Duodenal mucosa (tissue), 2 donors: ENCODE measurements at regions not wholly inside any gene's neighbourhood (a gene's known extent, or its start where the extent isn't known, plus 50 kb on each side); places are given as distances from the start of the nearest gene placed in this dataset.

Source experiments
- H3K27ac ChIP-seq: one replicate; pipeline ENCODE4 v1.7.0; 2013; ENCODE audit warnings: low read depth, low read length
- H3K27me3 ChIP-seq, 2 donors: one replicate each; pipeline ENCODE4 v1.7.0; 2013; ENCODE audit warnings: low read length in 2 of 2, control low read depth in 1 of 2; ENCODE audit not compliant: insufficient read depth in 2 of 2, control insufficient read depth in 1 of 2
- H3K36me3 ChIP-seq, 2 donors: one replicate each; pipeline ENCODE4 v1.7.0; 2013; ENCODE audit warnings: low read length in 2 of 2, control low read depth in 1 of 2; ENCODE audit not compliant: insufficient read depth in 2 of 2, control insufficient read depth in 1 of 2
- H3K4me1 ChIP-seq, 2 donors: one replicate each; pipeline ENCODE4 v1.7.0; 2013; ENCODE audit warnings: low read length in 2 of 2, control low read depth in 1 of 2; ENCODE audit not compliant: insufficient read depth in 2 of 2, control insufficient read depth in 1 of 2
- H3K4me3 ChIP-seq, 2 donors: one replicate each; pipeline ENCODE4 v1.7.0; 2013; ENCODE audit warnings: low read length in 2 of 2, low read depth in 1 of 2
- H3K9ac ChIP-seq, 2 donors: one replicate each; pipeline ENCODE4 v1.7.0; 2013; ENCODE audit warnings: low read length in 2 of 2, low read depth in 1 of 2
- H3K9me3 ChIP-seq, 2 donors: one replicate each; pipeline ENCODE4 v1.7.0; 2013; ENCODE audit warnings: low read length in 2 of 2, control low read depth in 1 of 2; ENCODE audit not compliant: control insufficient read depth in 1 of 2

DNA sequence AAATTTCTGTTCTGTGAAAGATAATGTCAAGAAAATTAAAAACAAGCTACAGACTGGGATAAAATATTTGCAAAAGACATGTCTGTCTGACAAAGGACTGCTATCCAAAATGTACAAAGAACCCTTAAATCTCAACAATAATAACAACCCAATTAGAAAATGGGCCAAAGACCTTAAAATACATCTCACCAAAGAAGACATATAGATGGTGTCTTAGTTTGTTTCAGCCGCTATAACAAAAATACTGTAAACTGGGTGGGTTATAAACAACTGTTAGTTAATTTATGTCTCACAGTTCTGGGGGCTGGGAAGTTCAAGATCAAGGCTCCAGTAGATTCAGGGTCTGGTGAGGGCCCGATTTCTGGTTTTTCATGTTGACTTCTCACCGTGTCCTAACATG is 106.2 kb upstream of the AGTR1 start:
- Histone ChIP-seq H3K27ac (no peak overlapping the region), H3K27me3 (no peaks in the 10 kb centered on the region), H3K9ac (no peak overlapping the region), H3K4me1 (no peaks in the 10 kb centered on the region), H3K9me3 (no peaks in the 10 kb centered on the region), H3K36me3 (no peaks in the 10 kb centered on the region), H3K4me3 (no peak overlapping the region)

DNA sequence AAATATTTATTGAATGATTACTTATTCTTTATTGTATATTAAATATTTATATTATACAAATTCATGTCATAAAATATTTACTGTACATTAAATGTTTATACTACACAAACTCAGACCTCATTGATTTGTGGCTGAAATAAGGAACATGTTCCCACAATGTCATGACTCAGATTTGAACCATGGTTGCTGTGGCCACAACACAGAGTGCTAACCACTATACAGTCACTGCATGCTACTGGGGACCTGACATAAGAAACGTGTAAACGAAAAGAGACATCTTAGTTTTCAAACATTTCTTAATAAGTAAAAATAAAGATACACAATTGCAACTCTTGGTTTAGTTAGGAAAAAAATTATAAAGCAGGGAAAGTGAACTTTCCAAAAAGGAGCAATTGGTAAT is 99.1 kb upstream of the AGTR1 start:
- Histone ChIP-seq H3K9ac (no peak overlapping the region), H3K4me1 (peaks cover 29 to 38% of the 10 kb centered on the region in 2 donors), H3K9me3 (no peaks in the 10 kb centered on the region), H3K36me3 (no peaks in the 10 kb centered on the region), H3K4me3 (no peak overlapping the region), H3K27ac (no peak overlapping the region), H3K27me3 (no peaks in the 10 kb centered on the region)

DNA sequence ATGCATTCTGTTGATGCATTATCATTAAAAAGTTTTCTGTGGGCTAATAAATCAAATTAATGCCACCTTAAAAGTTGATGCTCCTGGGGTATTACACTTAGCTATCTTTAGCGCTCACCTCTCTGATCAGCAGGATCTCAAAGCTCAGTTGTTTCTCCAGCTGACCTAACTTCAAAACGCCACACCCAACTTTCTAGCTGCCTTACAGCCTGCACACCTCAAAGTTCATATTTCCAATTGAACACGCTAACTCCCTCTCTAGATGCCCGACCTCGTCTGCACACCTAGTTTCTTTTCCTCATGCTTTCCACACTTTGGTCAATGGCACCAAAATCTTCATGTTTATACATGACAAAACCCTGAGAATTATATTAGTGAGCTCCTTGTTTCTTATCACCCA is 98.2 kb upstream of the AGTR1 start:
- Histone ChIP-seq H3K4me3 (no peak overlapping the region), H3K9ac (no peak overlapping the region), H3K9me3 (no peaks in the 10 kb centered on the region), H3K27ac (no peak overlapping the region), H3K27me3 (no peaks in the 10 kb centered on the region), H3K4me1 (peaks cover 29 to 38% of the 10 kb centered on the region in 2 donors), H3K36me3 (no peaks in the 10 kb centered on the region)

DNA sequence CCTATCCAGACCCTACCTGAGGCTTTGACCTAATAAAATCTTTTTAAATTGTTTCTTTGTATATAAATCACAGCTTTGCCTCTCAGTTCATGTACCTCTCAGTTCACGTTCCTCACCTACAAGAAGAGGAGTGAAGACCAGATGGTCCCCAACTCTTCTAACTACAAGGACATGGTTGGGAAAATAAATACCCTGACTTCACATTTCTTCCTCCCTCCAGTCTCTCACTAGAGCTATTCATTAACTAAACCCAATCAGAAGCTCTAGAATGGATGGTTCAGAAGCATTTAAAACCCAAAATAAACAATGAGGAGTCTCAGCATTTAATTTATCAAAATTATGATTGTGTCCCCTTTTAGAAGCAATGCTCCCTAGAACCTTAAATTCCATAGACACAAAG is 97.3 kb upstream of the AGTR1 start:
- no peaks in the 10 kb centered on the region for H3K27me3 ChIP-seq
- no peak overlapping the region for H3K4me3 ChIP-seq
- H3K36me3 ChIP-seq: no peaks in the 10 kb centered on the region
- peaks cover 29 to 38% of the 10 kb centered on the region in 2 donors for H3K4me1 ChIP-seq
- H3K27ac ChIP-seq: no peak overlapping the region
- no peaks in the 10 kb centered on the region for H3K9me3 ChIP-seq
- no peak overlapping the region for H3K9ac ChIP-seq

DNA sequence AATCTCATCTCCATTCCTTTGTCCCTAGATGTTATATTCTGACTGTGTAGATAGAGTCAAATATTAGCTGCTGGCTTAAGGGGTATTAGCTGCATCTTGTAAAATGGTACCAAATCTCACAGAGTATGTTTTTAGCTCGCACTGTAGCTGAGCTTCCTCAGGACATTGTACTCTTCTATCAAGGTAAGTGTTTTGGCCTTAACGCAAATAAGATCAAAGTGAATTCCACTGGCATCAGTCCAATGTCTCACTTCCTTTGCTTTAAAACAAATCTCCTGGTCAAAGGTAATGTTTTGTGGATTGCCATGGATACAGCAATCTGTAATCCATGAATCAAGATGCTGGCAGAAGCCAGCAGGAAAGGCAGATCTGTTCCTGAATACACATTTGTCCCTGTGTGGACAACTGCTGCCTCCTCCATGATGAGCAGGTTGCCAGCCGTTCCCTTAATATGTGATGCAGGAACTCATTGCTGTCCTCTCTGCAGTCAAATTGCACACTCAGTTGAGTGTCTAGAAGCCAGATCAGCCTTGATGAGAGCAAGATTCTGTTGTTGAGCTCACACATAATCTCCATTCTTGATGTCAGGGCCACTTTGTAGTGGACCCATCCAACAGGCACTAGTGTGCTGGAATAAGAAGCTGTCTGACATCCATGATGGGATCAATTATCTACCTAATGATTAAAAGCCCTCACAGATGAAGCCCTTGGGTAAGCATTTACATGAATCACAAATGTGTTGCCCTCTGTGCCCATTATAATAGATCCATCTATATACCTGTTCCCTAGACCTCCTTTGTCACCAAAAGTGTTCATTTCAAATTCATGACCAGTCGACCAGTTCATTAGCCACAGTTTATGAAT is 96.6 kb upstream of the AGTR1 start:
- H3K4me3 ChIP-seq: no peak overlapping the region
- no peaks in the 10 kb centered on the region for H3K27me3 ChIP-seq
- H3K27ac ChIP-seq: no peak overlapping the region
- no peak overlapping the region for H3K9ac ChIP-seq
- H3K36me3 ChIP-seq: no peaks in the 10 kb centered on the region
- H3K9me3 ChIP-seq: no peaks in the 10 kb centered on the region
- H3K4me1 ChIP-seq: peaks cover 29 to 38% of the 10 kb centered on the region in 2 donors

DNA sequence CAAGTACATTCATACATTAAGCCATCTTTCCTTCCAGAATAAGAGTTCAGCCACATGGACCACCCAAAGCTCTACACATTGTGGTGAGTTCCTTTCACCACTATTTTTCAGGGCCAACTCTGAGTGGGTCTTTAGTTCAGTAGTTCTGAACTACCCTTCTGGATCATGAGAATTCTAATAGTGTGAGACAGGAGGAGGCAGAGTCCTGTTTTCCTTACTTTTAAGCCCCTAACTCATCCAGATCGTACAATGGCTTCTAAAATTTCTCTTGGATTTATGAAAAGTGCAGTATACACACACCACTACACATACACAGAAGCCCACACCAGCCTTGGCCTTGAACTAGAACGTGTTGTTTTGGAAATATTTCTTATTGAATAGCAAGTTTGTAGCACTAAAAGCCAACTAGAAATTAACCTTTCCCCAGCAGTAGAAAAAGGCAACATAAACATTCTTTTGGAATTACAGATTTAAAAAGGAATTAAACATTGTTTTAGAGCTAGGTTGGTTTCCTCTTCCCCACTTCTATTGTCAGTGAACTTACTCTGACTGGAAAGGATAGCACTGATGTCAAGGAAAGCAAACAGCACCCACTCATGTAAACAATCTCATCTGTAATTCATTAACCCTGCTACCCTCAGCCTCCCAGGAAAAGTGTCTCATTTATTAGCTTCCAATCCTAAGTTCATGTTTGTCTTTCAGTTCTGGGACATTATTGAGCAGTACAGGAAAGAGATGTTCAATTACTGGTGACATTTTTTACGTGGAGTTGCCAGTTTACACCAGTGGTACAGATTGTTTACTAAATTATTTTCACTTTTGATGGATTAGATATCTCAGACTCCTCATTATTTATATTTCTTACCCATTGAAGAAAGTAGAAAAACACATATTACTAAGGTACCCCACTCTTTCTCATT is 95.7 kb upstream of the AGTR1 start:
- H3K4me1 ChIP-seq: peaks cover 29 to 38% of the 10 kb centered on the region in 2 donors
- no peaks in the 10 kb centered on the region for H3K9me3 ChIP-seq
- no peaks in the 10 kb centered on the region for H3K36me3 ChIP-seq
- no peak overlapping the region for H3K9ac ChIP-seq
- no peaks in the 10 kb centered on the region for H3K27me3 ChIP-seq
- H3K27ac ChIP-seq: no peak overlapping the region
- H3K4me3 ChIP-seq: no peak overlapping the region

DNA sequence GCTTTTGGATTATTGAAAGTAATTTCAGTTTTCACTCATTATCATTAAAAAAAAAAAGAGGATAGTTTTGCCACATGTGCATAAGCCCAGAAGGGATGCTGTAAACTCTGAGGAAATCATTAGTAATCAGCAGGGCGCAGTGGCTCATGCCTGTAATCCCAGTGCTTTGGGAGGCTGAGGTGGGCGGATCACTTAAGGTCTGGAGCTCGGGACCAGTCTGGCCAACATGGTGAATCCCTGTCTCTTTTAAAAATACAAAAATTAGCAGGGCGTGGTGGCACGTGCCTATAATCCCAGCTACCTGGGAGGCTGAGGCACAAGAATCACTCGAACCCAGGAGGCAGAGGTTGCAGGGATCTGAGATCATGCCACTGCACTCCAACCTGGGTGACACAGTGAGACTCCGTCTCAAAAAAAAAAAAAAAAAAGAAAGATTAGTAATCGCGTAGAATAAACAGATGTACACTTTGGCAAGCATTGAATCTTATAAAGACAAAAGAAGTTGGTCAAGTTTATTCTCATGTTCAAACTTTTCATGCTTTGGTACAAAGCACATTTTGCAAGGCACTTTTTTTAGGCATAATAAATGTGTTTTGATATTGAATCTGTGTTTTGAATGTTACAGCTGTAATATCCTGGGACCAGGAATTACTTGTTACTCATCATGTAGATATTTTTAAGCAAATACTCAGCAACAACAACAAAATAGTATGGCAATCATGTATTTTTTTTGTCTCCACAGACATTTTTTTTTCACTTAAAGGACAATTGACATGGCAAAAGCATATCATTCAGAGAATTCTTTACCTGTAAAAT is 93.2 kb upstream of the AGTR1 start:
- Histone ChIP-seq H3K27me3 (no peaks in the 10 kb centered on the region), H3K4me3 (no peak overlapping the region), H3K9me3 (no peaks in the 10 kb centered on the region), H3K27ac (no peak overlapping the region), H3K36me3 (no peaks in the 10 kb centered on the region), H3K4me1 (peaks cover 29 to 31% of the 10 kb centered on the region in 2 donors), H3K9ac (no peak overlapping the region)

DNA sequence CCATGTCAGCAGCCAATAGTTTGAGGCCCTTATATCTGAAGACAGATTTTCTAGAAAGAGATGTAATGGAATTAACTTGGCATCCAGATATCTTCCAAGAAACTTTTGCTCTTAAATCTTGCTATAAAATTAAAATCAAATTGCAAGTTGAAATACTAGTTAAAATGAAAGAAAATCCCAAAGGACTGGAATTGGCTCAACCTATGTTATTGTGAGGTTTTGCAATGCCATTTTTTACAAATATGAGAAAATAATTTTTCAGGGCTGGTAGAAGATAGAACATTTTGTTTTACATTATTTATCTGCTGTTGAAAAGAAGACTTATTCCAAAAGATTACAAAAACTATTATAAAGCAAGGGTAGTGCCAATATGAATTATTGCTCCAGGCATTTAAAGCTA is 92.2 kb upstream of the AGTR1 start:
- H3K27me3 ChIP-seq: no peaks in the 10 kb centered on the region
- no peak overlapping the region for H3K9ac ChIP-seq
- H3K4me3 ChIP-seq: no peak overlapping the region
- no peak overlapping the region for H3K27ac ChIP-seq
- H3K36me3 ChIP-seq: no peaks in the 10 kb centered on the region
- H3K4me1 ChIP-seq: peaks cover 20 to 21% of the 10 kb centered on the region in 2 donors
- no peaks in the 10 kb centered on the region for H3K9me3 ChIP-seq

DNA sequence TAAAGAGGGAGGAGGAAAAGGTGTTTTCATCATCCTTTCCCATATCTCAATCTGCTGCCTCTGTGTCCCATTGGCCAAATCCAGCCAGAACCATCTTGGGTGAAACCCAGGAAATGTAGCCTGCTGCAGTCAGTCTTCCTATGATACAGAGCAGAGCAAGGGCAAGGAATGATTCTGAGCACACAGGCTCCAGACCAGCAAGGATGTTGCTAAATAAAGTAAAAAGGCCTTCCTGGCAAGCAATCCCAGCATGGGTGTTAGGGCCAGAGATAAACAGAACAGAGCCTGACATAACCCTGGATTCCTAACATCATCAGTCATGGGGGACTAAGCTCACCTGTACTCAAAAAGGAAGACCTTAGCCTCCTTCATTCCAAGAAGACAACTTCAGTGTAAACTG is 90.7 kb upstream of the AGTR1 start:
- Histone ChIP-seq H3K4me1 (peaks cover 7 to 8% of the 10 kb centered on the region in 2 donors), H3K27ac (no peak overlapping the region), H3K9ac (no peak overlapping the region)

More for the DNA sequence above, 90.7 kb upstream of the AGTR1 start:
- H3K36me3 ChIP-seq: no peaks in the 10 kb centered on the region
- no peak overlapping the region for H3K4me3 ChIP-seq
- no peaks in the 10 kb centered on the region for H3K27me3 ChIP-seq
- no peaks in the 10 kb centered on the region for H3K9me3 ChIP-seq
